M059J (cell line): ENCODE measurements at regions not wholly inside any gene's neighbourhood (a gene's known extent, or its start where the extent isn't known, plus 50 kb on each side); places are given as distances from the start of the nearest gene placed in this dataset.
"Not testable (repeated sequence)": the region's sequence is repeated elsewhere in the genome, so short reads cannot be mapped to it uniquely, and the experiment has no call there.

Experiments used
- DNase-seq: peaks from one replicate; pipeline ENCODE4 v3.0.0-alpha.2; 2012; ENCODE audit warnings: low read depth

- DNase-seq: no peak
Measured at GRCh38 chr5:119694284-119694683, 64.9 kb downstream of the FAM170A start.

DNA sequence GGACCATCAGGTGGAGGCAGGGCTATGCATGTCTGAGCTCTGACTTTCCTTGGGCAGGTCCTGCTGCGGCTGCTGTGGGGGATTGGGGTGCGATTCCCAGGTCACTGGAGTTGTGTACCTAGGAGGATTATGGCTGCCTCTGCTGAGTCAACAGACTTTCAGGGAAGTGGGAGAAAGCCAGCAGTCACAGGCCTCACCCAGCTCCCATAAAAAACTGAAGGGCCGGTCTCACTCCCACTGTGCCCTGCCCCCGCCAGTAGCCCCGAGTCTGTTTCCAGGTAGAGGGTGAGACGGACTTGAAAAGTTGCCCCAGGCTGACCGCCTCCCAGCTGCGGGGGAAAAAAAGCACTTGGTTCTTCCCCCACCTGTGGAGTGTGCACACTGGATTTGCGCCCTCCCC, 76.7 kb downstream of the FAM170A start:
- DNase-seq: no peak

DNA sequence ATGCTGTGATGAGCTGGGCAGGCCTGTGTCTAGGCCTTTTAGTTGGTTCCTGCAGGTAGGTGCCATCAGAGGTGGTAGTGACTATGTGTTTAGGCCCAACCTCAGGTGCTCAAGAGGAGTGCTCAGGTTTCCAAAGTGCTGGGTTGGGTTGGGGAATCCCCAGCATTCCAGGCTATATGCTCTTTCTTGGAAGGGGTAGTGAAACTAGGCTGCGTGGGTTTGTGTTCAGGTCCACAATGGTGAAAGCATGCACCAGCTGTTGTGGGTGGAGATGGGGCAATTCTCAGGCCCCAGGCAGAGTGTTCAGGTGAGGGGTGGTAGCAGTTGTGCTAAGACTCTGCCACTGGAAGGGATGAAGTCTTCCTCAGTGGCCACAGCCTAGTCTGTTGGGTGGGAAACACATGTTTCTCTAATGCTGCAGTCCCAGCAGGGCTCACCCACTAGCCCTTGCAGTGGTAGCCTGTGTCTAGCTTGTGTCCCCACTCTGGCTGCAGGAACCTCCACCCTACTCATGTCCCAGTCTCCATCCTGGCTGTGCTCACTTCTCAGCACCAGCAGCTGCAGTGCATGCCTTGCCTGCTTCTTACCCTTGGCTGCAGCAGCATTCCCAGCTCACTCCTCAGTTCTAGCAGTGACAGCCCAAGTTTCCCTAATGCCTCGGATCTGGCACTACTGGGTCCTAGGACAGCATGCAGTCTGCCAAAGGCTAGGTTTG, 78.9 kb downstream of the FAM170A start:
- no peak for DNase-seq

GRCh38 chr5:119721775-119722174, 92.4 kb downstream of the FAM170A start:
- no peak for DNase-seq

DNA sequence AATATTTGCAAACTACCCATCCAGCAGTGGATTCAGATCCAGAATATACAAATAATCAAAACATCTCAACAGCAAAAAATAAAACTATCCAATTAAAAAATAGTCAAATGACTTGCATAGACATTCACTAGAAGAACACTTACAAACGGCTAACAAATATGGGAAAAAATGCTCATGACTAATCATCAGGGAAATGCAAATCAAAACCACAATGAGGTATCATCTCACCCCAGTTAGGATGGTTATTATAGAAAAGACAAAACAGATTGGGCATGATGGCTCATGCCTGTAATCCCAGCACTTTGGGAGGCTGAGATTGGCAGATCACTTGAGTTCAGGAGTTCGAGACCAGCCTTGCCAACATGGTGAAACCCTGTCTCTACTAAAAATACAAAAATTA, 95.9 kb downstream of the FAM170A start:
- DNase-seq: peak; percentile 23

DNA sequence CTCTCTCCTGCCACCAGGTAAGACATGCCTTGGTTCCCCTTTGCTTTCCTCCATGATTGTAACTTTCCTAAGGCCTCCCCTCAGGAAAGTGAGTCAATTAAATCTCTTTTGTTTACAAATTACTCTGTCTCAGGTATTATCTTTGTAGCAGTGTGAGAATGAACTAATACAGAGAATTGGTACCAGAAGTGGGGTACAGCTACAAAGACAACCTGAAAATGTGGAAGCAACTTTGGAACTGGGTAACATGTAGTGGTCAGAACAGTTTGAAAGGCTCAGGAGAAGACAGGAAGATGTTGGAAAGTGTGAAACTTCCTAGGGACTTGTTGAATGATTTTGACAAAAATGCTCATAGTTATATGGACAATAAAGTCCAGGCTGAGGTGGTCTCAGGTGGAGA, 97.2 kb downstream of the FAM170A start:
- DNase-seq: no peak

DNA sequence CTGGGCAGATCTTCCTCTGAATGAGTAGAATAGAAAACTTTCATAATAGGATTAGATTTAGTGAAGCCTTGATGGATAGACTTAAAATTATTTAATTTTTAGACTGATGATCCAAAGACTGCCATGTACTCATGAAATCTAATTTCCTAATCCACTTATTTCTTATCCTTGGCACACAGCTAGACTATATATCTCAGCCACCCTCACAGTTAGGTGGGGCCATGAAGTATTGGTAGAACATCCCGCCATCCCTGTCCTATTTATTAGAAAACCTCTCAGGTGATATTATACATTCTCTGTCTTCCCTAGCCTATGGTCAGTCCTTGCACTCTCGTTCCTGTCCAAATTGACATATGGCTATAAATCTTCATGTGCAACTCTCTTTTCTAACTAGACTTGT, 110.9 kb downstream of the FAM170A start:
- DNase-seq: no peak

DNA sequence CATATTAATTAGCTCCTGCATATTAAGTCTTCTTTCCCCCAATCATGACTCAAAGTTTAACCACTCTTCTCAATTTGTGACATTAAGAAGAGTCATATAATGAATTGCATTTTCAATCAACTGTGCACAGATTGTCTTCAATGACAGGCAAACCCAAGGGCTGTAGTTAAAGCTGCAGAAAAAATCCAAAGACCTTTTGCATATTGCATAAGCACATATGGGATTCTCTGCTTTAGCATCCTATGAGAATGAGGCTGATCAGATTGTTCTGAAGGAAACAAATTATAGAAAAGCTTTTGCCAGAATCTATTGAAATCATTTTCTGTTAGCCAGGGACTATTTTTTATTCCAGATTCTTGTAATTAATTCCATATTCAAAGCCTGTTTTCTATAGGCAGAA, 112.3 kb downstream of the FAM170A start:
- DNase-seq: no peak

- DNase-seq: no peak
Measured at GRCh38 chr5:119742311-119742710, 113.0 kb downstream of the FAM170A start.

GRCh38 chr5:119743927-119744326, 114.6 kb downstream of the FAM170A start:
- peak; percentile 20 for DNase-seq

DNA sequence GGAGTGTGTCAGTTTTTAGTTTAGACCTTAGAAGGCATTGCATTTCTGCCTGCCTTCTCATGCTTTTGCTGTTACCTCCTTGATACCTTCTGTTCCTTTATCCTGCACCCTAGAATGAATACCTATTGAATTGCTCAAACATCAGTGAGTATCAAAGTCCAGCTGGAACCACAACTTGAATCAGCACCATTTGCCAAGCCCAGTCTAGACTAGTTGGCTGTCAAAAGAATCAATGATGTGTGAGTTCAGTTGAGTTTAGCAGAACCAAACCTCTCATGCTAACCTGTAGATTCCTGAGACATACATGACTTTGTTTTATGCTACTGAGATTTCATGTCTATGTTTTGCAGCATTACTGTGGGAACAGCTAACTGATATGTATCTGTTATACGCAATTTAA, 116.6 kb downstream of the FAM170A start:
- DNase-seq: no peak

DNA sequence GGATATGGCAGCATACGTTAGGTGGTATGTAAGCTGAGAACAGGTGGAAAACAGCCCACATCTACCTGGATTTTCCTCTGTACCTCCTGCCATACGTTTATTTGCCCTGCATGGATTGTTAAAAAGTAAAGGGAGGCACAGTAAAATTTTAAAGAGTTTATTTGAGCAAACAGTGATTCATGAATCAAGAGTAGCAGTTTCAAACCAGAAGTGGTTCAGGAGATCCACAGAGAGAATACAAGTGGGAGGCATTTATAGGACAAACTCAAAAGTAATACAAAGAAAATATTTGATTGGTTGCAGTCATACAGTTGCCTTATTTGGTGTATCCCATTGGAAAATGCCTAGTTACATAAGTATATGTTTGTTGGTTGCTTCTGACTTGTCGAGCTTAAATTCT, 117.6 kb downstream of the FAM170A start:
- DNase-seq: no peak

GRCh38 chr5:119750887-119751733, 121.8 kb downstream of the FAM170A start:
- DNase-seq: no peak

- DNase-seq: no peak
Measured at GRCh38 chr5:119751734-119752094, 122.4 kb downstream of the FAM170A start.

DNA sequence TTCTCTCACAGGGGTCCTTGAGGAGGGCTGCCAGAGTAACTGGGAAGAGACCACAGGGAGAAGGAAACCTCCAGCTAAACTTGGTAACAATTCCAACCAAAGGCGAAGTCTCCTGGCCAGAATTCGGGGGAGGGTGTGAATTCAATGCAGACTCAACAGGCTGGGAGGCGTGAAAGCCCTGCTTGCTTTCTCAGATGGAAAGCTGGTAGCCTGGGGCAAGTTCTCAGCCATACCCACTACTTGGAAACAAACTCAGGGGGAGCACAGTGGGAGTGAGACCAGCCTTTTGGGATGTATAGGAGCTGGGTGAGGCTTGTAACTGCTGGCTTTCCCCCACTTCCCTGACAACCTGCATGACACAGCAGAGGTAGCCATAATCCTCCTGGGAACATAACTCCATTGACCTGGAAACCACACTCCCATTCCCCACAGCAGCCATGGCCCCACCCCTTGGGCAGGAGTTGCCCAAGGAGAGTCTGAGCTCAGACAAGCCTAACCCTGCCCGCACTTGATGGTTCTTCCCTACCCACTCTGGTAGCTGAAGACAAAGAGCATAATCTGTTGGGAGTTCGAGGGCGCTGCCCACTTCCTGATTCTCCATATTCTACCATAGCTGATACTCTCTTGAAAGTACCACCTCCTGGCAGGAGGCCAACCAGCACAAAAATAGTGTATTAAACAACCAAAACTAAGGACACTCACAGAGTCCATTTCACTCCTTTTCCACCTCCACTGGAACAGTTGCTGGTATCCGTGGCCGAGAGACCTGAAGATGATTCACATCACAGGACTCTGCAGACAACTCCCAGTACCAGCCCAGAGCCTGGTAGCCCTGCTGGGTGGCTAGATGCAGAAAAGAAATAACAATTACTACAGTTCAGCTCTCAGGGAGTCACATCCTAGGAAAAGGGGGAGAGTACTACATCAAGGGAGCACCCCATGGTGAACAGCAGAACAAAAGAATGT, 123.8 kb downstream of the FAM170A start:
- DNase-seq: no peak

DNA sequence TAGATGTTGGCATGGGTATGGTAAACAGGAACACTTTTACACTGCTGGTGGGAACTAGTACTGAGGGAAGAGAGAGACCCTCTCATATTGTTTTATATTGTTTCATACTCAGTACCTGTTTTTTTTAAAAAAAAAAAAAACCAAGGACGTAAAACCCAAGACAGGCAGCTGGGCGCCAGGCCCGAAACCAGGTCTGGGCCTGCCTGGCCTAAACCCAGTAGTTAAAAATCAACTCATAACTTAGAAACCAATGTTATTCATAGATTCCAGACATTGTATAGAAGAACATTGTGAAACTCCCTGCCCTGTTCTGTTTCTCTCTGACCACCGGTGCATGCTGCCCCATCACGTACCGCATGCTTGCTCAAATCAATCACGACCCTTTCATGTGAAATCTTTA, 125.5 kb downstream of the FAM170A start:
- DNase-seq: not testable (repeated sequence)

DNA sequence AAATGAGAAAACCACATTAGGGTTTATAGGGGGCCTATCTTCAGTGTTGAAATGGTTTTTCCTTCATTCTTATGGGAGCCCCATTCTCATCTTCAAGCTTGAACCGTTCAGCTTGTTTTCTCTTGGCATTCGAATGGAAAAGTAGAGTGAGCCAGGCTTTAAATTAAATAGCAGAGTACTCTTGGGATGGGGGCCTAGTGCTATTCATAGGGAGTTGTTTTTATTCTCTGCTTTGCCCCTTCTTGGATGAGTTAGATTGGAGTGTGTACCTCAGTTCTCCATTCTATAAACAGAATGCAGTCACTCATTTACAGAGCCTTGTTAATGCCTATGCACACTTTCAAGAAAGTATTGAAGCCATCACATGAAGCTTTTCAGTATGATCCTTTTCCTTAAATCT, 127.9 kb downstream of the FAM170A start:
- no peak for DNase-seq

- not testable (repeated sequence) for DNase-seq
Measured at GRCh38 chr5:119769695-119770693, 140.6 kb downstream of the FAM170A start.

DNA sequence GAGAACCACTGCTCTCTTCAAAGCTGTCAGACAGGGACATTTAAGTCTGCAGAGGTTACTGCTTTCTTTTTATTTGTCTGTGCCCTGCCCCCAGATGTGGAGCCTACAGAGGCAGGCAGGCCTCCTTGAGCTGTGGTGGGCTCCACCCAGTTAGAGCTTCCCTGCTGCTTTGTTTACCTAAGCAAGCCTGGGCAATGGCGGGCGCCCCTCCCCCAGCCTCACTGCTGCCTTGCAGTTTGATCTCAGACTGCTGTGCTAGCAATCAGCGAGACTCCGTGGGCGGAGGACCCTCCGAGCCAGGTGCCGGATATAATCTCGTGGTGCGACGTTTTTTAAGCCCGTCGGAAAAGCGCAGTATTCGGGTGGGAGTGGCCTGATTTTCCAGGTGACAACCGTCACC, 150.8 kb downstream of the FAM170A start:
- not testable (repeated sequence) for DNase-seq

- DNase-seq: no peak
Measured at GRCh38 chr5:119785057-119785456, 155.7 kb downstream of the FAM170A start.
